ENCODE measurements at regions not wholly inside any gene's neighbourhood (a gene's known extent, or its start where the extent isn't known, plus 50 kb on each side); places are given as distances from the start of the nearest gene placed in this dataset.
A peak's percentile ranks its signal among the peaks of the same experiment; 100 is the strongest.

GRCh38 chr16:65621640-65622039 lies 499.8 kb upstream of the CDH11 start:
- no peaks in the 10 kb centered on the region for H3K27me3 ChIP-seq
- H3K4me1 ChIP-seq: no peaks in the 10 kb centered on the region
- no peak for TF ChIP-seq EP300 (IDR thresholded peaks at IDR 0.05)
- no peaks in the 10 kb centered on the region for H3K36me3 ChIP-seq
- H3K27ac ChIP-seq: no peak overlapping the region
- WGBS, 5 donors: 77 to 82% (median 79%) methylated on average over 3 of the region's 3 CpGs
- DNase-seq: peak in 1 of 2 donors; percentile 16
- intact Hi-C loops (cut with DNase I; ENCODE audit: low total_unique reads): no loop called here
- no peak overlapping the region for H3K4me3 ChIP-seq
- H3K9me3 ChIP-seq: no peaks in the 10 kb centered on the region

DNA sequence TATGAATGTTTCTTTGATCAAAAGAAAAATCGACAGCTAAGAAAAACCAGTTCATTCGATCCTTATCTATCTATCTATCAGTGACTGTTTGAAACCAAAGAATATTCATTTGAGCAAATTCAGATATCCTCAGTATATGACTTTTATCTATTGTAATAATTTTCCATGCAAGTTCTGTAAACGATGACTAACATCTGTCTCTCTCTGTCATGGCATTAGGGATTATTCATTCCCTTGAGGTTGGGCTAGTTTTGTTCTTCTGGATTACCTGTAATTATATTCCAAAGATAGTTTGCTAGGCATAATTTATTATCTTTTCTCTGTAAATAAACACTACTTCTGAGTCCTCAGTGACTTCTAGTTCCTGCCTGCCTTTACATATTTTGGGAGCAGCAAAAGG lies 497.7 kb upstream of the CDH11 start:
- DNase-seq: no peak
- Histone ChIP-seq H3K27ac (no peak overlapping the region), H3K4me3 (no peak overlapping the region), H3K36me3 (no peaks in the 10 kb centered on the region), H3K27me3 (no peaks in the 10 kb centered on the region), H3K9me3 (peaks cover 0 to 7% (median 0%) of the 10 kb centered on the region in 4 donors), H3K4me1 (no peaks in the 10 kb centered on the region)
- TF ChIP-seq POLR2AphosphoS5 (IDR thresholded peaks at IDR 0.05) (no peak), POLR2A (IDR thresholded peaks at IDR 0.05) (no peak), EP300 (IDR thresholded peaks at IDR 0.05) (no peak)
- TF ChIP-seq, protein P1, sequence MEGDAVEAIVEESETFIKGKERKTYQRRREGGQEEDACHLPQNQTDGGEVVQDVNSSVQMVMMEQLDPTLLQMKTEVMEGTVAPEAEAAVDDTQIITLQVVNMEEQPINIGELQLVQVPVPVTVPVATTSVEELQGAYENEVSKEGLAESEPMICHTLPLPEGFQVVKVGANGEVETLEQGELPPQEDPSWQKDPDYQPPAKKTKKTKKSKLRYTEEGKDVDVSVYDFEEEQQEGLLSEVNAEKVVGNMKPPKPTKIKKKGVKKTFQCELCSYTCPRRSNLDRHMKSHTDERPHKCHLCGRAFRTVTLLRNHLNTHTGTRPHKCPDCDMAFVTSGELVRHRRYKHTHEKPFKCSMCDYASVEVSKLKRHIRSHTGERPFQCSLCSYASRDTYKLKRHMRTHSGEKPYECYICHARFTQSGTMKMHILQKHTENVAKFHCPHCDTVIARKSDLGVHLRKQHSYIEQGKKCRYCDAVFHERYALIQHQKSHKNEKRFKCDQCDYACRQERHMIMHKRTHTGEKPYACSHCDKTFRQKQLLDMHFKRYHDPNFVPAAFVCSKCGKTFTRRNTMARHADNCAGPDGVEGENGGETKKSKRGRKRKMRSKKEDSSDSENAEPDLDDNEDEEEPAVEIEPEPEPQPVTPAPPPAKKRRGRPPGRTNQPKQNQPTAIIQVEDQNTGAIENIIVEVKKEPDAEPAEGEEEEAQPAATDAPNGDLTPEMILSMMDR (IDR thresholded peaks at IDR 0.05): no peak
- WGBS, 5 donors: 62 to 79% (median 71%) methylated on average over 3 of the region's 3 CpGs
- intact Hi-C loops (cut with DNase I; ENCODE audit: low total_unique reads): no loop called here

DNA sequence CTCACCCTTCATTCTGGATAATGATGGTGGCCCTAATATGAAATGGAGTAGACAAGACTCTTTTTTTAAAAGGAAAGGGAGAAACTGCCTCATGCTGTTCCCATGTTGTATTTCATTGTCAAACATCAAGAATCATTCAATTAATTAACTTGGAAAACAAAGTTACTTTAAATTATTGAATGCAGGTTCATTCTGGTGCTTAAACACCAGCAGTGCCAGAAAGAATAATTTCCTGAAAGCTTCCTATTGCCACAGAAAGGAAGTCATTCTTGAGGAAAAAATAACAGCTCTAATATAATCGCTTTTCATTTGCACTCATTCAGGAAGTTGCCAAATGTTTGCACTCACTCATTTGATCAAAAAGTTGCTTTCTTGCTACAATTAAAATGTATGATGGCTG lies 497.1 kb upstream of the CDH11 start:
- H3K36me3 ChIP-seq: no peaks in the 10 kb centered on the region
- no peak overlapping the region for H3K27ac ChIP-seq
- DNase-seq: no peak
- no peaks in the 10 kb centered on the region for H3K27me3 ChIP-seq
- intact Hi-C loops (cut with DNase I; ENCODE audit: low total_unique reads): no loop called here
- H3K4me3 ChIP-seq: no peak overlapping the region
- H3K4me1 ChIP-seq: no peaks in the 10 kb centered on the region
- TF ChIP-seq, protein P1 (IDR thresholded peaks at IDR 0.05): no peak
- WGBS, 5 donors: 45 to 61% (median 53%) methylated on average over 1 of the region's 1 CpG
- peaks cover 0 to 12% (median 0%) of the 10 kb centered on the region in 4 donors for H3K9me3 ChIP-seq

DNA sequence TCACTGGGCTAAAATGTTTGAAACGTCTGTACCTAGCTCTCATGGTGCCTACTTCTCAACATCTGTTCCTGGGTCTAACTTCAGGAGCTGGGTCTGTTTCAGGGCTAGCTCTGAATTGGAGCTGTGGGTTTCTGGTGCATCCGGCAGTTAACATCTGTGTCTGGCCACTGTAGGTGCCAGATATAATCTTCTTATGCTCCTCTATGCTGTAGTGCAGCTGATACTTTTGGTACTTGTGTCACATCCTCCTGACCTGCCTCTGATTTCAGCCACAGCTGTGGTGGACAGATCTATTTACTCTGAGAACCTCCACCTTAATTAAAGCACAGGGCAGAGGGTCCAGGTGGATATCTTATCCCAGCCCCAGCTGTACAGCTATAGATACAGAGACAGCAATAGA lies 496.5 kb upstream of the CDH11 start:
- H3K4me1 ChIP-seq: no peaks in the 10 kb centered on the region

DNA sequence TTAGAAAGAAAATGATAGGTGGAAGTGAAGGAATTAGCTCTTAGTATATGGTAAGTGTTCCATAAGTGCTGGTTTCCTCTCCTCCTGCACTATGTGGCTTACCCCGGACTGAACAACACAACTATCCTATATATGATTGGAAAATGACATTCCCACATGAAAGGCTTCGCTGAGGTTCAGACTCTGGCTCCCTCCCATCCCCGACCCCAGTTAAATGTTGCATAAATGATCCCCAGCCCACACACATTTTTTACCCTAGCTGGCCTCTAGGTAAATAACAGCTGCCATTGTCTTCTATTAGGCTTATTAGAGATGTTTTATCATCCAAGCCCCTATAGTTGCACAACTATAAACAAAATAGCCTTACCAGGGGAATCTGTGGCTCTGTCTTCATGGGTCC lies 495.6 kb upstream of the CDH11 start:
- intact Hi-C loops (cut with DNase I; ENCODE audit: low total_unique reads): no loop called here
- Histone ChIP-seq H3K27ac (no peak overlapping the region), H3K4me1 (no peaks in the 10 kb centered on the region), H3K36me3 (no peaks in the 10 kb centered on the region), H3K4me3 (no peak overlapping the region), H3K9me3 (peaks cover 0 to 13% (median 0%) of the 10 kb centered on the region in 4 donors), H3K27me3 (no peaks in the 10 kb centered on the region)
- TF ChIP-seq POLR2A (IDR thresholded peaks at IDR 0.05) (no peak), EP300 (IDR thresholded peaks at IDR 0.05) (no peak), POLR2AphosphoS5 (IDR thresholded peaks at IDR 0.05) (no peak)
- TF ChIP-seq, protein P1 (IDR thresholded peaks at IDR 0.05): no peak
- no peak for DNase-seq
- 54 to 67% (median 65%) methylated on average over 3 of the region's 3 CpGs for WGBS, 5 donors

More for the DNA sequence above, 496.5 kb upstream of the CDH11 start:
- 50 to 75% (median 62%) methylated on average over 2 of the region's 2 CpGs for WGBS, 5 donors
- no peak for DNase-seq
- TF ChIP-seq POLR2A (IDR thresholded peaks at IDR 0.05) (no peak), EP300 (IDR thresholded peaks at IDR 0.05) (no peak), POLR2AphosphoS5 (IDR thresholded peaks at IDR 0.05) (no peak)
- TF ChIP-seq, protein P1 (IDR thresholded peaks at IDR 0.05): no peak
- no peak overlapping the region for H3K27ac ChIP-seq
- H3K27me3 ChIP-seq: no peaks in the 10 kb centered on the region
- H3K36me3 ChIP-seq: no peaks in the 10 kb centered on the region
- intact Hi-C loops (cut with DNase I; ENCODE audit: low total_unique reads): no loop called here
- no peak overlapping the region for H3K4me3 ChIP-seq
- H3K9me3 ChIP-seq: peaks cover 0 to 13% (median 0%) of the 10 kb centered on the region in 4 donors
